GM11168 (cell line): ENCODE measurements at regions not wholly inside any gene's neighbourhood (a gene's known extent, or its start where the extent isn't known, plus 50 kb on each side); places are given as distances from the start of the nearest gene placed in this dataset.

Experiments used
- in situ Hi-C: fragments of 300-500 bp; cut with MboI; formaldehyde crosslinking; loops from one replicate; pipeline ENCODE4 v1.12.0; 2022; ENCODE audit warnings: low sequenced_read_pairs; ENCODE audit not compliant: unreplicated experiment

DNA sequence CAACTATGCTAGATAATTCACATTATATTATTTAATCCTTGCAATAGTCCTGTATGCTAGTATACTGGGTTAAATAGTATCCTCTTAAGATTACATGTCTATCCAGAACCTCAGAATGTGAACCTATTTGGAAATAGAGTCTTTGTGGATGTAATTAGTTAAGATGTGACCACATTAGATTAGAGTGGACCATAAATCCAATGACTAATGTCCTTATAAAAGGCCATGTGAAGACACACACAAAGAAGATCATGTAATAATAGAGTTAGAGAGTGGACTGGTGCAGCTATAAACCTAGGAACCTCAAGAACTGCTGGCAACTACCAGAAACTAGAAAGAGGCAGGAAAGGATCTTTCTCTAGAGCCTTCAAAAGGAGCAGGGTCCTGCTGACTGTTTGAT, 263.6 kb upstream of the PTGER4 start:
- in situ Hi-C loops = no loop called here

DNA sequence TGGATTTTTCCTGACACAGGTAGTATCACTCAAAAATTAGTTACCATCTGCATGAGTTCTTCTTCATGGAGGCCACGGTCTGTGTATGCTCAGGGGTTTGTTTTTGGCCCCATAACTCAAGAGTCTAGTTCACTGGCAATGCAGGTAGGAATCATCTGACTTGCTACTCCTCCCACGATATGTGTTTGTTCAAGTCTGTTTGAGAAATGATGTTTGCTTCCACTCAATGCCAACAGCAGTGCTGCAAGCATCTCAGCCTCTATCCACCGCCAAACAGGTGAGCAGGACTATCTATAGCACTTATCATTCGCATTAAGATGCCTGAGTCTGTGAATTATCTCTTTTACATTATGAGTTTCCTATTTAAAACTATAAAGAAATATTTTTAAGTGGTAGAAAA, 264.8 kb upstream of the PTGER4 start:
- in situ Hi-C loops = no loop called here

DNA sequence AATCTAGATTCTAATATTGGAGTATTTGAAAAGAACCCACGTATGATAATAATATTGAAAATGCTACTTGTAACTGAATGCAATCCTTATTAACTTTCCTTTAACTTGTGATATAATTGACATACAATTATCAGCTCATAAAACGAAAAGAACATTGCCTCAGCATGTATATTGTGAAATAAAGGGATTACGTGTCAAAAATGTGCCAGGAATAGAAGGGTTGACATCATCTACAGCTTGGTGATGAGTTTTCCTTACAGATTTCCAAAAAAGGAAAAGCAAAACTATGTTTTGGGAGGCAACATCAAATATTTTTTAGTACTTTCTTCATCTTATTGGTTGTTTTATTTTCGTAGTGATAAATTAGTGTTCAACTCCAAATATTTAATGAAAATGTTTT, 266.0 kb upstream of the PTGER4 start:
- in situ Hi-C loops = no loop called here

DNA sequence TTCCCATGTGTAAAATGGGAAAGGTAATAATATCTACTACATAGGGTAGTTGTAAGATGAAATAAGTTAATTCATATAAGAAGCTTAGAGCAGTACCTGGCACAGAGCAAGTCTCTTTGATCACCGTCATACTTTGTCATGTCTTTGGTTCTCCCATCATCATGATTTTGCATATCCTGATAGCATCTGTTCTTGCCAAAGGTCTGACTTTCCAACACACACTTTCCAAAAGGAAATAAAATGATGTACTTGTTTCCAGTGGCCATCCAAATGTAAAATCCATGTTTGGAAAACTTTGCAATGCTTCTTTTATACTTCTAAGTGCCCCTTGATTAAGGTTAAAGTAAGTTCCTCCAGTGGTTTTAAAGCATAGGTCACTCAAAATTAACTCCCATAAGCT, 266.9 kb upstream of the PTGER4 start:
- in situ Hi-C loops = no loop called here

DNA sequence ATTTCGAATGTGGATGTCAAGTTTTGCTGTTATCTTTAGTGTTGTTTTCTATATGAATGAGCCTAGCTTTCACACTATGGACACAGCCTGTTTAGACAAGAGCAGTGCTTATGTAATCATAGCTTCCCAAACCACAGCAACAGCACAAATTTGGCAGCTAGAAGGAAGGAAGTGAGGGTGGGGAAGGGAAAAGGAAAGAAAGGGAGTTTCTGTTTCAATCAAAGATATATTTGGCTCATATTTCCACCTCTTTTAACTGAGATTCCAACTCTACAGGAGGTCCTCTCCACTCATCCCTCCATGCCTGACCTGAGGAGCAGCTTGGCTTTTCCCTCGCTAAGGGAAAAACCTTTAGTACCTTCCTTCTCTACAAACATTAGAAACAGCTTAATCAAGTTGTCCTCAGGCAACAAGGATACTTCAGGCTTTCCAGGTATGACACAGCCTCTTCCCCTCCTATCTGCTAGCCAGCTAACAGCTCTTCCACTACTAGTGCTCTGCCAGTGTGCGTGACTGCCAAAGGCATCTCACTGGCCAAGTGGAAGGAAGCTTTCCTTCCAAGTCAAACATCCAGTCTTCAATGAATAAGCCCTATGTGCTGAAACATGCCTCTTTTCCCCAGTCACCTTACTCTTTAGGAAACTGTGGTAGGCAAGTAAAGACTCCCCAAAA, 268.6 kb upstream of the PTGER4 start:
- in situ Hi-C loops = no loop called here

DNA sequence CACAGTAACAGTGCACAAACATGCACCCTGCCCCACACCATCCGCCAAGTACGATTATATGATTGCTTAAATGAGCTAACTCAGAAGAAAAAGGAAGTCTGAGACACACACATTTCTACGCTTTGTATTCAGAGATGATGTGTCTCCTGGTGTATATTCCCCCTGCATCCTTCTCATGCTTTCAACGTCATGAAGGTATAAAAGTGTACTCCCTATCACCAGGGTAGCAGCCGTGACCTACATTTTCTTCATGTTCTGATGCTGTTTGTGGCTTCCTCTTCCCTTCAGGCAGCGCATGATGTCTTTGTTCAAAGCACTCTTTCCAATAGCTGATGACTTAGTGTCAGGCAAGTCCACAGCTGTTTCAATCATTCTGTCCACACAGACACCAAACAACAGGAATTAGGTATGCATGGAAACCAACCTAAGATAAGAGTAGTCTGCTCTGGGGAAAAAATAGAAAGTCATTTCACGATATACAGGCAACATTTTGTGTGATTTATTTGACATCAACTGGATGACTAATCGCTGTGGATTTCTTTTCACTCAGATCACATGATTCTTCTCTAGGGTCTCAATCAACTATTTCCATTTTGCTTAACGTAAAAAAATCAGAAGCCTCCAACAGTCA, 269.4 kb upstream of the PTGER4 start:
- in situ Hi-C loops = no loop called here

DNA sequence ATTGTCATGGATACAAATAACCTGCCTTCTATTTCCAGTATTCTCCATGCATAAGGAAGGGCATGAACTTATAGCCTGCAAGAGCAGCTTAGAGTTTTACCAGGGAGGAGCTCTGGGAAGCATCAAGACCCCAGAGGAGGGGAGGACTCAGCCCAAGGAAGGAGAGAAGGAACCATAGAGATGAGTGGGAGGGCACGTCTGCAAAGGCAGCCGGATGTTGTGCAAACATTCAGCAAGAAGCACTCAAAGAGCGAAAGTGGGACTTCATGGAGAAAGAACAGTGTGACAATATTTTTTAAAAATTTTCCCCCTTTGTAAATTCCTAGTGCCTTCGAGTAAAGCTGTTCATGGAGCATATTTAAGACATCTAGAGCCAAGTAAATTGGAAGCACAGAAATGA, 270.1 kb upstream of the PTGER4 start:
- in situ Hi-C loops = loop anchor here (10.0 kb wide), 1 partner anchor 65 kb away; no protein-coding TSS in a partner anchor

DNA sequence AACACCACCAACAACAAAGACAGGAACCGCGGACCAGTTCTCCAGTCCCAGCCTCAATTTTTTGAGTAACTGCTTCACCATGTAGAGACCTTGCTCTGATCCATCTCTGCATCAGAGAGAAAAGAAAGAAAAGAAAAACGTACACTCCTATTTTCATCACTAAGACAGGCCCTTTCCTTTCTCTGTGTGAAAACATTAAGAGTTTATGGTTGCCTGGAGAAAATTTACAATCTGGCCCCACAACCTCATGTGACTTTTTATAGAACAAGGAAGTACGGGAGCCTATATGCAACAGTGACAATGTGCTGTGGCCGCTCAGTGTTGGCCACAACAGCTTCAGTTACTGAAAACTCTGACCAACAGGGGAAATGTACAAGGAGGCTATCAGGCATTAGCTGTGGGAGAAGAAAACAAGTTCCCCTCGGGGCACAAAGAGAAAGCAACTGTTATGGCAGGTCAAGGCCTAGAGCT, 272.9 kb upstream of the PTGER4 start:
- in situ Hi-C loops = loop anchor here (10.0 kb wide), 1 partner anchor 68 kb away; no protein-coding TSS in a partner anchor

DNA sequence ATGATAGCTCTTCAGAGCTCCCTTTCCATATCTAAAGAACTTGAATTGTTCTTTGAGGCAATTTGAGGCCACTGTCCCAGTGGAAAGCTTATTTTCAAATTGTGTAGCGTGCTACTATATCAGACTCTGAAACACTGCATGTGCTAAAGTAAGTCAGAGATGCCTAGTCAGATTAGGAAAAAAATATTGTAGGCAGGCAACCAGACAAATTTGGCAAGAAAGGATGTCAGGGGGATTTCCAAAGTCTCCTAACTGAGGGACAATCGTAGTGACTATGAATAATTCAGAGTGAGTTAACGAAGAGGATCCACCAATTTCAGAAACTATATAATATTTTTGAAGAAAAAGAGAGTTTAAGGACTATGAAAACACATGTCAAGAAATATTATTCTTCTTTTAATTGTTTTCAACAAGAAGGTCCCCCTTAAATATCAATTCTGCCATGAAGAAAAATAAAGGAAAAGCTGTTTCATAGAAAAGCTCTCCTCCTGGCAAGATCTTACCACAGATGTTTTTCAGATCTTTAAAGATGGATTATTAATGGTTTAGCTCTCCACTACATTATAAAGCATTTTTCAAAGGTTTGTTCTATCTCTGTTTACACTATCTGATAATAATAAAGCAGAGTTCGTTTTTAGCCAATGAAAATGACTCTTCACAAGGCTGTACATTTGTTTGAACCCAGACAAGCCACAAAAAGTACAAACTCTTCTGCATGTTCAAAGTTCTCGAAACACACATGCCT, 273.5 kb upstream of the PTGER4 start:
- in situ Hi-C loops = loop anchor here (10.0 kb wide), 1 partner anchor 69 kb away; no protein-coding TSS in a partner anchor

DNA sequence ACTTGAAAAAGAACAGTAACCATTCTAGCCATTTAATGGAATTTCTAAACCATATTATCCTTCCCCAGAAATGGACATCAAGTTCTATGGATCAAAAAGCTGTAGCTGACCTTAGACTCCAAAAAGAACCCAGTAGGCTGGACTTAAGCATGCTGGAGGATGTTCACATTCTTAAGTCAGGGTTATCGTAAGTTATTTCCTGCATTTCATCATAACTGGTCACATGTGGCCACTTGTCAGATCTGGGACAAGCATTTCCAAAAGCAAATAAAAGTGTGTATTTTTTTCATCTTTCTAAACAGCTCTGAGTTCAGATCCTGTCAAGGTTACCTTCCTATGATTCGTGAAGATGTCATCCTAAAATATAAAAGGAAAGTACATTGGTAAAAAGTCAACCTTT, 274.5 kb upstream of the PTGER4 start:
- in situ Hi-C loops = loop anchor here (10.0 kb wide), 1 partner anchor 70 kb away; no protein-coding TSS in a partner anchor

DNA sequence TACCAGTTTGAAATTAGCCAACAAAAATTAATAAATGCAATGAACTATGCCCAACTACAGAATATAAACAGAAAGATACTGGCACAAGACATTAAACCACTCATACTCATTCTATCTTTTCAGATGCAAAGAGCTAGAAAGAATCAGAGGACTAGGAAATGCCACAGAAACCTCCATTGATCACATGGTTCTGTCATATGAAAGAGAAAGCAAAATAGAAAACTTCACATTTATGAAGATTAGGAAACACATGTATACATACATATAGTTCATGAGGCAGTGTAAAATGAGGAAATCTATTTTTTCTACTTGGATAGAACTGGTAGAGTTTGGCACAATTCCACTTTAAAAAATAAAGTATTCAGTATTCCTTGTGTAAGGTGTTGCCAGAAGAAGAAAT, 275.1 kb upstream of the PTGER4 start:
- in situ Hi-C loops = loop anchor here (10.0 kb wide), 1 partner anchor 70 kb away; no protein-coding TSS in a partner anchor

DNA sequence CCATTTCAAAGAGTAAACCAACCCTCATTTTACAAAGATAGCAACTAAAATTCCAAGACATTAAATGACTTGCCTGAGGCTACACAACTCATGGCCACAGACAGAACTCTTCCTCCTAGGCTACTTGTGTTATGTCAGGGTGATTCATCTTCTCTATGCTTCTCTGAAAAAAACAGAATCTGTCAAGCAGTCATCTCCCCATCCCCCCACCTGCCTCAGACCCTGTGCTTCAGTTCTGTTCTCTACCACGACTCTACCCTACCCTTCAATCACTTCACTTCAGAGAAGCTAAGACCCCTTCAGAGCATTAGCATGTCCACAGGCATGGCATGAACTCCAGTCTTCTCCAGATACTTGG, 277.7 kb upstream of the PTGER4 start:
- in situ Hi-C loops = loop anchor here (10.0 kb wide), 1 partner anchor 73 kb away; no protein-coding TSS in a partner anchor

DNA sequence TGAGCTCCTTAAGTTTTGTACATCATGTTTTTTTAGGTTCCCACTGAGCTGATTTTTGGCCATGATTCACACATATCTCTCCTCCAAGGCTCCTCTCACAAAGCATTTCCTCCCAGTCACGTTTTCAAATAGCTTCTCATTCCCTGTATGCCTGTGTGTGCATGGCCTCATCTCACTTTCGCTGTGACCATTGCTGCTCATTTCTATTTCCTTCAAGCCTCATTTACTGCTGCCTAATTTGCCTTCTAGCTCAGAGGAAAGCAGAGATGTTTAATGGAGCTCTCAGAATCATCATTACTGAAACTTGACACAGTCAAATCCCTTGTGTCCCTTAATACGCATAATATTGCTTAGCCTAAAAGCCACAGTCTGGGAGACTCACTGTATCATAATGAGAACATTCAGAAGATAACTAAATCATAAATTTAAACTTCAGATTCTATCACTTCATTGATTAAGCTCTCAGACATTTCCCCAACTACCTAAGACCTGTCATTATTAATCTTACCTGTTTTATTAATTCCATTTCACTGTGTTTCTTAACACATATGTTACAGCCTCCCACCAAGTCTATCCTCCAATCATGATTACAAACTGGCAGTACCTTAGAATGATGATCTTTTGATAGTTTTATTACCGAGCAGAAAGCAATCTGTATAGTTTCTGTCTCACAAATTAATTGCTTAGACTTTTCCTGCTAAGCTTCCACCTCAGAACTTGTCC, 278.3 kb upstream of the PTGER4 start:
- in situ Hi-C loops = loop anchor here (10.0 kb wide), 1 partner anchor 73 kb away; no protein-coding TSS in a partner anchor

DNA sequence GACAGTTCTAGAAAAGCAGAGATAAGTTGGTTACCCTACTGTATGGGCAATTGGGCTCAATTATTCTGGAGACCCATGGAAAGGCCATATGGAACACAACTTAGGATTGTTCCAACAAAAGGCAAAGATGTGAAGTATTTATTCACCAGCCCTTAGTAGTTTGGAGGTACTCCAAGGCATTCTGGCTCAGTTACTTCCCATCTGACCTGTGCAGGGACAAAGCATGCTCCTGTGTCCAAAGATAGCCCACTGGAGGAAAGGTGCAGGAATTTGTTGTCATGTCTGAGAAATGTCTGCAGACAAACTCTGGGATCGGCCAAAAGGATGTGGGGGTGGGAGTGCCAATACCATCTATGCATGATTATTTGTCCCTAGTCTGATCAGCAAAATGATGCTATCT, 279.5 kb upstream of the PTGER4 start:
- in situ Hi-C loops = loop anchor here (10.0 kb wide), 1 partner anchor 75 kb away; no protein-coding TSS in a partner anchor

DNA sequence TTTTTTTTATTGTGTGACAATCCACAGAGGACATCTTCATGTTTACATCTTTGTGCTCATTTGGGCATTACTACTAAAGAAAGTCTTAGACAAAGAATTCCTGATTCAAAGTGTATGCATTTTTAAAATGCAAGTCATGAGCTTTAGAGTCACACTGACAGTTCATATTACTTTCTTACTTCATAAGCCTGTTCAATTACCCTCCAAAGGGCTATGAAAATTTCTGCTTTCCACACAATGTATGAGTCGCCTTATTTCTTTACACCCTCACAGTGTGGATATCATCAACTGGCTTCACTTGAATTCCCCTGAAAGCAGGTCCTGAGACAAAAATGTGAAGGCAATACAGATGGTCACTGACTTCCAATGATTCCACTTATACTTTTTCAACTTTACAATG, 280.4 kb upstream of the PTGER4 start:
- in situ Hi-C loops = no loop called here

DNA sequence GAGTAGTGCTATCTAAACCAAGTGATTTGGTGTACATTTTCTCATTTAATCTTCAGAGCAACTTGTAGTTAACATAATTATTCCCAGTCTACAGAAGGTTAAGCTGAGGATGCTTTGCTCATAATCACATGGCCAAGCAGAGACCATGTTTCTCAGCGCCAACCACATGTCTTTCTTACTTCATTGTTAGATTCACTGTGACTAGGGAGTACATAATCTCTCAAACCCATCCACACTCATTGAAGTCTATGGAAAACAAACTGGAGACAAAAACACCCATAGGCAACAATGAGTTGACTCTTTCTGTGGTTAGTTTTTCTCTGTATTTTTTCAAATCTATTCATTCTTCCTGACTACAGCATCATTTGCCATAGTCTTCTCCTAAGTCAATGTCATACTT, 281.7 kb upstream of the PTGER4 start:
- in situ Hi-C loops = no loop called here

DNA sequence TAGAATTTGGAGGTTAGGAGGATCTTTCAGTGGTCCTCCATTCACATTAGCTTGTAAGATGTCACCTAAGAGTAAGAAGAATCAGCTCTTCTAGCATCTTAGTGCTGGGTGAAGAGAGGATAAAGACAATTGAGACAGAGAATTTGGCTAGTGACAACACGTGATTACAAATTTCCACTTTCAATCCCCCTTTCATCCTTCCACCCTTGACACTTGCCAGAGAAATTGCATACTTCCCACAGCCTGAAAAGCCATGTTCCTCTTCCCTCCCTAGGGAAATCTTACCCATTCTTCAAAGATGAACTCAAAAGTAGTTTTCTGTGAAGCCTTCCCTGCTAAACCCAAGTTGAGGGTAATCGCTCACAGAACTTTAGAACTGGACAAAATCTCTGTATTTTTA, 282.6 kb upstream of the PTGER4 start:
- in situ Hi-C loops = no loop called here

DNA sequence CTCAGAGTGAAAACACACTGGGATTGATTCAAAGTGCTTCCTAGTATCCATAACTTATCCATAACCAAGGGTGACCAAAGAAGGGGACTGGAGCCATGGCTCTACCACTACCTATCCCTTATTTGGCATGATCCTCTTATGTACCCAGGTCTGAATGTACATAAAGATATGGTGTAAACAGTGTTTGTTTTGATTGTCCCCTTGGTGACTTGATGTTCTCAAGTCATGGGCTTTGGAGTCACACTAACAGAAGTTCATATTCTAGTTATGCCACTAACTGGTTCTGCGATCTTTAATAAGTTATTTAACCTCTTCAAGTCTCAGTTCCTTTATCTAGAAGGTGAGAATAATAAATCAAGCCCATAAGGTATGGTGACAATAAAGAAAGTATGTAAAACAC, 283.4 kb upstream of the PTGER4 start:
- in situ Hi-C loops = no loop called here

DNA sequence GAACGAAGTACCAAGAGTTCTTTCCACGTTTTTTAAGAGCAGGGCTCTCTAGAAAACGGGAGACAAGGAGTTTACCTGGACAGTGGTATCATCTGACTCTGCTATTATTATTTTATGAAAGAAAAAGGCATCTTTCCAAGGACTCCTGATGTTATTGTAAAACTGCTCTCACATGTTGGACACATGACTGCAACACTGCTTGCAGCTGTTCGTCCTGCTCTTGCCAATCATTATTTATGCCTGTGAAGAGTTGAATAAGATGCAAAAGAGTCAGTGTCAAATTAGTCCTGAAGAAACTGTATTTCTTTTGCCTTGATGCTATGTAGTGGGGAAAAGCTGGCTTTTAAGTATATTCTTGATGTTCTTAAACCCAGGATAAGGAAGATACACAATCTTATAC, 284.5 kb upstream of the PTGER4 start:
- in situ Hi-C loops = no loop called here

DNA sequence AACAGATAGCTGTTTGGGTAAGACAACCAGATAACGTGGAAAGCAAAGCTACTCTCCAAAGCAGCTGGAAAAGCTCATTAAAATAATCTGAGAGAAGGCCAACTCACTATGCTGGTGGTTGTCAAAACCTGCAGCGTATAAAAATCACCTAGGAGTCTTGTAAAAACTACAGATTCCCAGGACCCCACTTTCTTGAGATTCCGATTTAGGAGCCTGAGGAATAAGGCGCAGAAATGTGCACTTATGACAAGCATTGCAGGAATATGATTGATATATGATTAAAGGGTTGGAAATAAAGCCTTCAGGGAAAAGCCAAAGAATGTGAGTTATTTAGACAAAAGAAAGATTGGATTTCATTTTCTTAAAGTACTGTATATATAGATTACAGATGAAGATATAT, 285.0 kb upstream of the PTGER4 start:
- in situ Hi-C loops = no loop called here
